Neural progenitor cell (in vitro differentiated cells): ENCODE measurements at regions not wholly inside any gene's neighbourhood (a gene's known extent, or its start where the extent isn't known, plus 50 kb on each side); places are given as distances from the start of the nearest gene placed in this dataset.

ENCODE experiments used
- DNase-seq: peaks from one replicate; pipeline ENCODE4 v3.0.0-alpha.2; 2016; ENCODE audit warnings: low spot score
- H2AFZ ChIP-seq: fragments of 200-600 bp; sonication (generic); replicated peaks from 2 replicates; pipeline ENCODE4 v1.6.1; 2016; ENCODE audit warnings: antibody characterized with exemption
- H3F3A ChIP-seq: fragments of 200-600 bp; sonication (generic); 2 replicates; pipeline ENCODE4 v1.6.1; 2016; ENCODE audit warnings: antibody characterized with exemption, low read depth
- H3K27ac ChIP-seq: fragments of 200-600 bp; sonication (generic); 2 replicates; pipeline ENCODE4 v1.5.1; 2016; ENCODE audit warnings: mild to moderate bottlenecking
- H3K27me3 ChIP-seq: fragments of 200-600 bp; sonication (generic); 2 replicates; pipeline ENCODE4 v1.6.1; 2016; ENCODE audit warnings: mild to moderate bottlenecking, moderate library complexity
- H3K36me3 ChIP-seq: fragments of 200-600 bp; sonication (generic); 2 replicates; pipeline ENCODE4 v1.5.1; 2016
- H3K4me1 ChIP-seq: fragments of 200-600 bp; sonication (generic); 2 replicates; pipeline ENCODE4 v1.6.1; 2016; ENCODE audit warnings: mixed run types
- H3K4me2 ChIP-seq: fragments of 200-600 bp; sonication (generic); 2 replicates; pipeline ENCODE4 v1.6.1; 2016
- H3K4me3 ChIP-seq: fragments of 200-600 bp; sonication (generic); 2 replicates; pipeline ENCODE4 v1.5.1; 2016
- H3K79me2 ChIP-seq: fragments of 200-600 bp; sonication (generic); 2 replicates; pipeline ENCODE4 v1.6.1; 2016; ENCODE audit warnings: low read depth
- H3K9ac ChIP-seq: fragments of 200-600 bp; sonication (generic); 2 replicates; pipeline ENCODE4 v1.6.1; 2016
- H3K9me3 ChIP-seq: fragments of 200-600 bp; sonication (generic); 2 replicates; pipeline ENCODE4 v1.5.1; 2016; ENCODE audit warnings: low read depth
- H4K20me1 ChIP-seq: fragments of 200-600 bp; sonication (generic); 2 replicates; pipeline ENCODE4 v1.6.1; 2016; ENCODE audit warnings: low read depth
- H3K27ac Mint-ChIP-seq: 3 replicates; pipeline ENCODE4 v1.8.0; 2021; ENCODE audit warnings: mixed read lengths
- H3K27me3 Mint-ChIP-seq: 2 replicates; pipeline ENCODE4 v1.8.0; 2022; ENCODE audit warnings: low read depth, mild to moderate bottlenecking, inconsistent platforms, moderate library complexity, mixed read lengths; ENCODE audit not compliant: insufficient read depth
- H3K36me3 Mint-ChIP-seq: 3 replicates; pipeline ENCODE4 v1.8.0; 2021; ENCODE audit warnings: mixed read lengths
- H3K4me1 Mint-ChIP-seq: 3 replicates; pipeline ENCODE4 v1.8.0; 2021; ENCODE audit warnings: mixed read lengths
- H3K4me3 Mint-ChIP-seq: 3 replicates; pipeline ENCODE4 v1.8.0; 2021; ENCODE audit warnings: mild to moderate bottlenecking, moderate library complexity, mixed read lengths
- H3K9me3 Mint-ChIP-seq: 3 replicates; pipeline ENCODE4 v1.8.0; 2020; ENCODE audit warnings: mixed read lengths
- CTCF ChIP-seq: fragments of 200-600 bp; sonication (generic); IDR thresholded peaks from 2 replicates; pipeline ENCODE4 v1.5.1; 2017; ENCODE audit warnings: antibody characterized with exemption, mild to moderate bottlenecking
- EZH2 ChIP-seq: fragments of 200-600 bp; sonication (generic); IDR thresholded peaks from 2 replicates; pipeline ENCODE4 v1.6.1; 2017; ENCODE audit warnings: antibody characterized with exemption, mild to moderate bottlenecking, moderate library complexity
- EZH2phosphoT487 ChIP-seq: fragments of 200-600 bp; sonication (generic); IDR thresholded peaks from 2 replicates; pipeline ENCODE4 v1.6.1; 2017; ENCODE audit warnings: antibody characterized with exemption

GRCh38 chr9:107593224-107593870 is 103.8 kb upstream of the KLF4 start:
- peaks cover 2% of the 10 kb centered on the region for H3K27me3 Mint-ChIP-seq
- H3K4me1 ChIP-seq = no peaks in the 10 kb centered on the region
- H3K36me3 ChIP-seq = no peaks in the 10 kb centered on the region
- no peaks in the 10 kb centered on the region for H4K20me1 ChIP-seq
- H3K36me3 Mint-ChIP-seq = no peaks in the 10 kb centered on the region
- H3K4me3 ChIP-seq = no peak overlapping the region
- H3K4me1 Mint-ChIP-seq = no peaks in the 10 kb centered on the region
- H3K4me3 Mint-ChIP-seq = no peak overlapping the region
- no peak overlapping the region for H3K9ac ChIP-seq
- no peak for DNase-seq
- H3K27ac ChIP-seq = no peak overlapping the region
- H3K27me3 ChIP-seq = no peaks in the 10 kb centered on the region
- H3F3A ChIP-seq = no peaks in the 10 kb centered on the region
- H3K9me3 Mint-ChIP-seq = no peaks in the 10 kb centered on the region
- no peak for TF ChIP-seq EZH2phosphoT487
- no peak for TF ChIP-seq EZH2
- no peaks in the 10 kb centered on the region for H3K79me2 ChIP-seq
- H3K4me2 ChIP-seq = no peak overlapping the region
- H3K27ac Mint-ChIP-seq = no peak overlapping the region
- no peak overlapping the region for H2AFZ ChIP-seq
- H3K9me3 ChIP-seq = no peaks in the 10 kb centered on the region

- no peak overlapping the region for H3K27ac ChIP-seq
- no peak overlapping the region for H3K4me3 Mint-ChIP-seq
- no peak overlapping the region for H3K9ac ChIP-seq
- no peak overlapping the region for H2AFZ ChIP-seq
- no peaks in the 10 kb centered on the region for H3K4me1 ChIP-seq
- H3K36me3 ChIP-seq = no peaks in the 10 kb centered on the region
- no peaks in the 10 kb centered on the region for H3F3A ChIP-seq
- H3K9me3 Mint-ChIP-seq = no peaks in the 10 kb centered on the region
- H3K4me2 ChIP-seq = no peak overlapping the region
- no peak for DNase-seq
- H3K4me1 Mint-ChIP-seq = no peaks in the 10 kb centered on the region
- peaks cover 2% of the 10 kb centered on the region for H3K27me3 Mint-ChIP-seq
- no peaks in the 10 kb centered on the region for H3K36me3 Mint-ChIP-seq
- no peak overlapping the region for H3K4me3 ChIP-seq
- H3K79me2 ChIP-seq = no peaks in the 10 kb centered on the region
- TF ChIP-seq EZH2phosphoT487 (no peak), EZH2 (no peak), CTCF (no peak)
- no peak overlapping the region for H3K27ac Mint-ChIP-seq
- H3K9me3 ChIP-seq = no peaks in the 10 kb centered on the region
- no peaks in the 10 kb centered on the region for H3K27me3 ChIP-seq
- no peaks in the 10 kb centered on the region for H4K20me1 ChIP-seq
Observed at GRCh38 chr9:107592424-107592823, 102.9 kb upstream of the KLF4 start.

- Histone ChIP-seq H3K36me3 (no peaks in the 10 kb centered on the region), H3K79me2 (no peaks in the 10 kb centered on the region), H3K9ac (no peak overlapping the region), H3K4me1 (no peaks in the 10 kb centered on the region), H3F3A (no peaks in the 10 kb centered on the region), H3K27ac (no peak overlapping the region), H3K4me2 (no peak overlapping the region), H2AFZ (no peak overlapping the region), H3K9me3 (no peaks in the 10 kb centered on the region), H3K4me3 (no peak overlapping the region), H3K27me3 (no peaks in the 10 kb centered on the region), H4K20me1 (no peaks in the 10 kb centered on the region)
- Mint-ChIP-seq H3K4me1 (no peaks in the 10 kb centered on the region), H3K9me3 (no peaks in the 10 kb centered on the region), H3K27ac (no peak overlapping the region), H3K4me3 (no peak overlapping the region), H3K36me3 (no peaks in the 10 kb centered on the region), H3K27me3 (no peaks in the 10 kb centered on the region)
- no peak for TF ChIP-seq EZH2phosphoT487
- DNase-seq = no peak
Observed at GRCh38 chr9:107591781-107592180, 102.2 kb upstream of the KLF4 start.

GRCh38 chr9:107588393-107588792 is 98.8 kb upstream of the KLF4 start:
- no peak overlapping the region for H3K27ac Mint-ChIP-seq
- Histone ChIP-seq H4K20me1 (no peaks in the 10 kb centered on the region), H3K4me2 (no peak overlapping the region), H3F3A (no peaks in the 10 kb centered on the region), H3K27ac (no peak overlapping the region), H3K36me3 (no peaks in the 10 kb centered on the region), H3K9me3 (no peaks in the 10 kb centered on the region), H3K4me1 (no peaks in the 10 kb centered on the region), H3K4me3 (no peak overlapping the region), H3K27me3 (no peaks in the 10 kb centered on the region), H2AFZ (no peak overlapping the region), H3K9ac (no peak overlapping the region), H3K79me2 (no peaks in the 10 kb centered on the region)
- no peaks in the 10 kb centered on the region for H3K9me3 Mint-ChIP-seq
- no peak overlapping the region for H3K4me3 Mint-ChIP-seq
- no peaks in the 10 kb centered on the region for H3K27me3 Mint-ChIP-seq
- no peak for TF ChIP-seq CTCF
- TF ChIP-seq EZH2 = no peak
- no peak for TF ChIP-seq EZH2phosphoT487
- H3K4me1 Mint-ChIP-seq = no peaks in the 10 kb centered on the region
- no peak for DNase-seq
- no peaks in the 10 kb centered on the region for H3K36me3 Mint-ChIP-seq
